PC-9 (cell line): ENCODE measurements at regions not wholly inside any gene's neighbourhood (a gene's known extent, or its start where the extent isn't known, plus 50 kb on each side); places are given as distances from the start of the nearest gene placed in this dataset.

Experiments
- CTCF ChIP-seq: fragments of 200-600 bp; sonication (generic); conservative IDR thresholded peaks from 2 replicates; pipeline ENCODE4 v1.6.1; 2017; ENCODE audit warnings: mixed run types, antibody characterized with exemption, mild to moderate bottlenecking, moderate library complexity
- EZH2 ChIP-seq: fragments of 200-600 bp; sonication (generic); IDR thresholded peaks from 2 replicates; pipeline ENCODE4 v1.8.0; 2017; ENCODE audit warnings: antibody characterized with exemption, low read depth

- no peak for TF ChIP-seq CTCF
- no peak for TF ChIP-seq EZH2
Observed at GRCh38 chr2:235113854-235114253, 162.0 kb downstream of the SH3BP4 start.
